ENCODE measurements at regions not wholly inside any gene's neighbourhood (a gene's known extent, or its start where the extent isn't known, plus 50 kb on each side); places are given as distances from the start of the nearest gene placed in this dataset.

GRCh38 chr18:60980422-60981005 is 352.7 kb upstream of the CDH20 start:
- TF ChIP-seq POLR2A (IDR thresholded peaks at IDR 0.05), result no peak
- no peak for TF ChIP-seq CTCF (IDR thresholded peaks at IDR 0.05)
